RCC 7860 (cell line): ENCODE measurements at regions not wholly inside any gene's neighbourhood (a gene's known extent, or its start where the extent isn't known, plus 50 kb on each side); places are given as distances from the start of the nearest gene placed in this dataset.
"Not testable (repeated sequence)": the region's sequence is repeated elsewhere in the genome, so short reads cannot be mapped to it uniquely, and the experiment has no call there.

ENCODE experiments used
- DNase-seq: peaks from one replicate; pipeline ENCODE4 v3.0.0-alpha.2; 2015; ENCODE audit warnings: low spot score
- FAIRE-seq: peaks from 2 replicates; lab custom pipeline; 2012; peaks lifted over from hg19 to GRCh38; lab: Jason Lieb, UNC

DNA sequence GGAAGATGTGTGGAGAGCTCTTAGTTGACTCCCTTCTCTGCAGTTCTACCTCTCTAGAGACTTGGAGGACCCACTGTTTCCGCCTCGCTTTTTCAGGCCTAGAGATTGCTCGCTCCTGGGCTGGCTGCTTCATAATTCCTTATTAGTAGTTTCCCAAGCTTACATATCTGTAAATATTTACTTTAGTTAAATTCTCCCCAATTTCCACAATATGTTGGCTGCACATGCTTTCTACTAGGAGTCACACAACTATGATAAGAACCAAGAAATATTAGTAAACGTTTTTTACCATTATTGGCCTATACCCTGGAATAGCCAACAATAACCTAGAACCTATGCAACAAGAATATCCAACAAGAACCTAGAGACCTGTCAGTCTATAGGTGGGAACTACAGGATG is 129.0 kb upstream of the RUNX1 start:
- DNase-seq (no peak), FAIRE-seq (no peak)

GRCh38 chr21:35172231-35172630 is 123.1 kb upstream of the RUNX1 start:
- no peak for FAIRE-seq
- no peak for DNase-seq

DNA sequence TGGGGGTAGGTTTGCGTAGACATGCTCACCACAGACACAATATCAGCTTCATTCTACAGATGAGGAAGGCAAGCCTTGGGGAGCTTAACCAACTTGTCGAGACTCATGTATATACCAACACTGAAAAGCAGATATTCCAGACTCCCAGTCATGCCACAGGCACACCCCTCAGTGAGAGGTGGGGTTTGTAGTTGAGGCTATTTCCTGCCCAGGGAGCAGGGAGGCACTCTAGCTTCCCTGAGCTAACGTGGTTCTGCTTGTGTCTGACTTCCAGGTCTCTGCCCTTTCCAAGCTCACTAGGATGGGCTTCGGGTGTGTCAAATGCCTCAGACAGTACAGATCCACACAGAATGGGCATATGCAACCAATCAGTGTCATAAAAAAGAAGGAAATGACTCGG is 122.3 kb upstream of the RUNX1 start:
- no peak for DNase-seq
- no peak for FAIRE-seq

DNA sequence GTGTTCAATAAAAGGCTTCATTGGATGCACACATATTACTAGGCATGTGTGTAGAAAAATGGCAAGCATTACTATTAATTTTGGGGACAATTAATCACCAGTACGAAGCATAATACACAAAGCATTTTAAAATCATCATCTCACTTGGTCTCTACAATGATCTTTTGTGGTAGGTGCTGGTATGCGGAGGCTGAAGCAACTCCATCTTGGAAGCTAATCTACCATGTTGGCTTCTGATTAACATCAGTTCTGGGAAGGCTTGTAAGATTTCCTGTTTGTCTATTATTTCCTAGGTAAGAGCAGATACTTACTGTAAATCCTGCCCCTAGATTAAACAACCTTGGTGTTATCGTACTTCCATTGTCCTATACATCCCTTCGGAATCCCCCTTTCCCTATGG is 121.7 kb upstream of the RUNX1 start:
- no peak for FAIRE-seq

GRCh38 chr21:35170244-35170643 is 121.1 kb upstream of the RUNX1 start:
- FAIRE-seq (no peak), DNase-seq (no peak)

More for the DNA sequence above, 121.7 kb upstream of the RUNX1 start:
- DNase-seq, result no peak

DNA sequence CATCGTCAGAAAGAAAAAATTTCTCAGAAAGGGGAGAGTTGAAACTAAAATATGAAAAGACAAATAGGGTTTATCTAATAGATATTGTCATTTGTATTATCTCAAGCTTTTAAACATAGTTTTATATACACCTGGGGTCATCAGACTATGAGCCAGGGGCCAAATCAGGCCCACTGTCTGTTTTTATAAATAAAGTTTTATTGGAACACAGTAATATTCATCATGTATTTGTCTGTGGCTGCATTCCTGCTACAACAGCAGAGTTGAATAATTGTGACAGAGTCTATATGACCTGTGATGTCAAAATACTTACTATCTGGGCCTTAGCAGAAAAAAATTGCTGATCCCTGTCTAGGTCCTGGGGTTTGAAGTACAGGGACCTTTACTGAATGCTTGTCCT is 120.5 kb upstream of the RUNX1 start:
- DNase-seq (no peak), FAIRE-seq (no peak)

DNA sequence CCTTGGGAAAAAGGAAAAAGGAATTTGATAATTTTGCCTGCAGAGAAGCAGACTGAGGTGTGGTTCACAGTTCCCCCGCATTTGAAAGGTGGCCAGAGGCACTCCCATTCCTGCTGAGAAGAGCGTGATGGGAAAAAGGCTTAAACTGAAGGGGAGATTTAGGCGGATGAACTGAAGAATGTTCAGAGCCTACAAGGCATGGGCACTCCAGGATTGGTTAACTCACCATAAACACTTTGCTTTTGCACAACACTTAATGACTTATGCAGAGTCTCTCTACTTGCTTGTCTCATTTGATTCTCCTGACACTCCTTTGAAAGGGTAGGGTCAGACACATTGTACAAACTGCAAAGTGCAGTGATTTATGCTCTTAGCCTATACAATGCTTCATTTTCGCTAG is 119.6 kb upstream of the RUNX1 start:
- FAIRE-seq, result no peak

DNA sequence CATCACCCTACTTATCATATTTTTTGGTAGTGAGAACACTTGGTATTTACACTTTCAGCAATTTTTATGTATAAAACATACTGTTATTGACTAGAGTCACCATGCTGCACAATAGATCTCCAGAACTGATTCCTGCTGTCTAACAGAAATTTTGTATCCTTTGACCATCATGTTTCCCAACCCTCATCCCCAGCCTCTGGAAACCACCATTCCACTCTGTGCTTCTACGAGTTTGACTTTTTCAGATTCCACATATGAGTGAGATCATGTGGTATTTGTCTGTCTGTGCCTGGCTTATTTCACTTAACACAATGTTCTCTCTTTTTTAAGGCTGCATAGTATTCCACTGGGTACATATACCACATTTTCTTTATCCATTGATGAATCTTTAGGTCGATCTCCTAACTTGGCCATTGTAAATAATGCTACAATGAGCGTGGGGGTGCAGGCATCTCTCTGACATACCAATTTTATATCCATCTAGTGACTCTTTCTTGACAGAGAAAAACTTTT is 115.9 kb upstream of the RUNX1 start:
- no peak for DNase-seq
- no peak for FAIRE-seq

More for the DNA sequence above, 119.6 kb upstream of the RUNX1 start:
- DNase-seq, result no peak

GRCh38 chr21:35164380-35164779 is 115.3 kb upstream of the RUNX1 start:
- DNase-seq (no peak), FAIRE-seq (no peak)

GRCh38 chr21:35163411-35163810 is 114.3 kb upstream of the RUNX1 start:
- DNase-seq, result no peak
- no peak for FAIRE-seq

- FAIRE-seq (no peak), DNase-seq (no peak)
Observed at GRCh38 chr21:35162831-35163230, 113.7 kb upstream of the RUNX1 start.

GRCh38 chr21:35159881-35160280 is 110.8 kb upstream of the RUNX1 start:
- DNase-seq, result peak; percentile 55

DNA sequence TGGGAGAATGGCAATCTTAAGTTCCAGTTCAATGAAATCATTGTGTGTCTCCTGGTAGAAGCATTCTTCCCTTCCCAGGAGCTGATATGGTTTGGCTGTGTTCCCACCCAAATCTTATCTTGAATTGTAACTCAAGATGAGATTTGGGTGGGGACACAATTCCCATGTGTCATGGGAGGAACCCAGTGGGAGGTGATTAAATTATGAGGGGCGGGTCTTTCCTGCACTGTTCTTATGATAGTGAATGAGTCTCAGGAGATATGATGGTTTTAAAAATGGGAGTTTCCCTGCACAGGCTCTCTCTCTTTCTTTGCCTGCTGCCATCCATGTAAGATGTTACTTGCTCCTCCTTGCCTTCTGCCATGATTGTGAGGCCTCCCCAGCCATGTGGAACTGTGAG is 108.3 kb upstream of the RUNX1 start:
- not testable (repeated sequence) for DNase-seq, FAIRE-seq

More at GRCh38 chr21:35159881-35160280, 110.8 kb upstream of the RUNX1 start:
- no peak for FAIRE-seq

DNA sequence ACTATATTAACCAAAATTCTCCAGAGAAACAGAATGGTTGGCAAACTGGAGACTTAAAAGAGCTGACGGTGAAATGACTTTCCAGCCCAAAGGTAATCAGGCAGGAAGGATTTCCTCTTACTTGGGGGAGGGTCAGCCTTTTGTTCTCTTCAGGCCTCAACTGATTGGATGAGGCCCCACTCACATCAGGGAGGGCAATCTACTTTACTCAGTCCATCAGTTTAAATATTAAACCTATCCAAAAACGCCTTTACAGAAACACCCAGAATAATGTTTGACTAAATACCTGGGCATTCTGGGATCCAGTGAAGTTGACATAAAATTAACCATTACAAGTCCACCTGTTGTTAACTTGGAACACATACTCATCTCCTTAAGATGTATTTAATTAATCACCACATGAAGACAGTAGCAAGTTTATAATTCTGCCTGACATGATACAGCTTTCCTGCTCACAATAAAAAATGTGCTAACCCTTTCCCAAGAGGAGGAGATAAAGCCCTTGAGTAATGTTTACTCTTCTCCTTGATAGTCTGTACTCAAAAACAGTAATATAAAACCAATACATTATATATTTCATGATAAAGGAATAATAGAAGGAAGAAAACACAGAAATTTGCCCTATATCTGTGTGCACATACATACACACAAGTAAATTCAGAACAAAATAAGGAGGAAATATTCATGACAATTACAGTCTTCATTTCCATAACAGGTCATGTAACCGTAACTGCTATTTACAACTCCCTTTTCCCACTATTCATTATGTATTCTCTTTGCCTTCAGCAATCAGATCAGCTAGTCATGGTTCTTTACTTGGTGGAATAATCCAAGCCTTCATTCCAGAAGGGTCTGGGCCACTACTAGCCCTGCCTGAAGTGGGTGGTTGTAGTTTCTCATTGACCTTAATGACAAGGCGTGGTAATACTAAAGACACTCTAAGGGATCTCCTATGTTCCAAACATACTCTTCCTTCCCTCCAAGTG is 107.5 kb upstream of the RUNX1 start:
- FAIRE-seq, result no peak
- DNase-seq, result no peak

- FAIRE-seq, result no peak
- no peak for DNase-seq
Observed at GRCh38 chr21:35154788-35155187, 105.7 kb upstream of the RUNX1 start.

DNA sequence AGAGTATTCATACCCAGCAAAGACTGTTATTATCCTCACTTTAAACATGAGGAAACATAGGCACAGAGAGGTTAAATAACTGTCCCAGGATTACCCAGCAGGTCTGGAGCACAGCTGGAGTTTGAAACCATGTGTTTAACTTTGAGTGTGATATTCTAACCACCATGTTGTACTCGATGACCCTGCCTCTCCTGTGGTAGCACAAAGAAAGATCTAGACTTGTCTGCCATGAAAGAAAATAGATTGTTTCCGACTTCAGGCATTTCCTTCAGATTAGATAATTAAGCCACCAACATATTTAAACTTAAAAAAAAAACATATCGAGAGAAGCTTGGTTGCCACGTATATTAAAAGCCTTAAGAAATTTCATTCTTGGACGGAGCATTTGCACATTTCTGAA is 104.6 kb upstream of the RUNX1 start:
- DNase-seq (no peak), FAIRE-seq (no peak)

DNA sequence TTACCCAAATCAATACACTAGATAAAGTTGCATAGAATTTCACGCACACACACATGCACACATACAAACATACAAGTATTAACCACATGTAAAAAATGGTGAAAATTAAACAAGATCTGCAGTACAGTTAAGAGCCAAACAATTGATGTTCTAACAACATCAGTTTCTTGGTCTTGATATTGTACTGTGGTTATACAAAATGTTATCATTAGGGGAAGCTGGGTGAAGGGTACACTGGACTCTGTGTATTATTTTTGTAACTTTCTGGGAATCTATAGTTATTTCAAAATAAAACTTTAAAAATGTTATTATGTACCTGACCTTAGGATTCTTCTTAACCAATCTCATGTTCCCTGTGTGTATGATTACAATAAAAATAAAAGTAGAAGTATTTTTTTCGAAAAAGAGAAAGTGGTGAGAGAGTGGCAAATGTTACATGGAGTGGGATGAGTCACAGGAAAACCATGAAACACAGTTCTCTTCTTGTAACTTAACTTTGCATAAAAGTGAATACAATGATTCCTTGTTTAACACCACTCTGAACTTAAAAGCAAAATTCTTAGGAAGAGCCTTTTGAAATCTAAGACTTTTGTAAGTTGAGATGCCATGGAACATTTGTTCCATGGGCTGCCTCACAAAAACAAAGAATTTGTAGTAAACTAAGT is 101.6 kb upstream of the RUNX1 start:
- peak; percentile 62 for FAIRE-seq
- no peak for DNase-seq

DNA sequence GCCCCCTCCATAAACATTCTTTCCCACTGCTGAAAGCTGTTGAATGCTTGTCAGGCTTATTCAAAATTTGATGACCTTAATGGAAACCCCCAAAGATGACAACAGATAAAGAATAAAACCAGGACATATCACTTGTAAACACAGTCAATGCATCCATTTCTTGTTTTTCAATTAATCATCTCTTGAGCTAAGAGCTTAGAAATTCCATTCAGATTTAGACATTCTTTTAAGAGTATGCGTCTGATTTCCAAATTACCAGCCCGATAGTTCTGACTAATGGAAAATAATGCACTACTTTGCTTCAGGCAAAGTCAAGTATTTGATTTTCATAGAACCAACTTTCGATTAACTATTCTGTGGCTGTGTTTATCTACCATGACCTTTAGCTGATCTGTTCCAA is 100.6 kb upstream of the RUNX1 start:
- DNase-seq, result no peak
- FAIRE-seq, result no peak

DNA sequence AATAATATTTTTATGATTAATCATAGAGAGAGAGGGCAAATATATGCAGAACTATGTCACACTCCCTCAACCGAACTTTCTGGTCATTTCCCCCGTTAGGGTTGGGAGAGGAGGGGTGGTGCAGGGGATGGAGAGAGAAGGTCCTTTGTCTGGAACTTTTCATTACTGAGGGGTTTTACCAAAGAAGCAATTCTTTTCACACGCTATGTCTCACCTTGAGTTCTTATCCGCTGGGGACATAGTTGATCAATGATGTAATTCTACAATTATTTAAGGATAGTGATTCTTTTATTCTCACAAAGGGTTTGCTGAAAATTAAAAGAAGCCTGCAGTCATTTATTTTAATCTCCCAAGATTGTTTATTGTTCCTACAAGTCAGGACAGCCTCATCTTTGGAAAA is 98.3 kb upstream of the RUNX1 start:
- DNase-seq (no peak), FAIRE-seq (no peak)

DNA sequence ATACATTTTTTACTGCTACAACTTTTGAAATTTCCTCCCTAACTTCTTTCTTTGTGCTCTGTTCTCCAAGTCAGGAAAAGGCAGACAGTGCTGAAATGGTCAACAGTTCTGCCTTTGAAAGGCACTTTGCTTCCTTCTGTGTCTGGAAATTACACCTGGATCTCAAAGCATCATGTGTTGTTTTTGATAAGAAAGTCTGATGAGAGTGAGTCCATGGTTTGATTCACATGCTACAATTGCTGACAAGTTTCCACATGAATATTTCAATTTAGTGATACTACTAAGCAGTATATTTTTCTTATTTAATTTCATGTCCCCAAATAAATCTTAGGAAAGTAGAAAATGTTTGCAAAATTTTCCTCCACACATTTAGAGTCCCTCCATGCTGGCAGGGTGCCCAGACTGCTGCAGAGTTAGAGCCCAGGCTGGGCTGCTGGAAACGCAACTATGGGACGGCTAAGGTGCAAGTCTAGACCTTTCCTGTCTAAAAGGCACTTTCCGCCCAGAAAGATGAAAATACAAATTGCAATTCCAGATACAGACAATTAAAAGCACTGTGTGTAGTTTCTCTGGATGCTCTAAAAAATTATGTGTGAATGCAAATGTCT is 96.6 kb upstream of the RUNX1 start:
- DNase-seq (no peak), FAIRE-seq (no peak)

- FAIRE-seq (no peak), DNase-seq (no peak)
Observed at GRCh38 chr21:35144978-35145377, 95.9 kb upstream of the RUNX1 start.
